ENCODE measurements at regions not wholly inside any gene's neighbourhood (a gene's known extent, or its start where the extent isn't known, plus 50 kb on each side); places are given as distances from the start of the nearest gene placed in this dataset.
A peak's percentile ranks its signal among the peaks of the same experiment; 100 is the strongest.

DNA sequence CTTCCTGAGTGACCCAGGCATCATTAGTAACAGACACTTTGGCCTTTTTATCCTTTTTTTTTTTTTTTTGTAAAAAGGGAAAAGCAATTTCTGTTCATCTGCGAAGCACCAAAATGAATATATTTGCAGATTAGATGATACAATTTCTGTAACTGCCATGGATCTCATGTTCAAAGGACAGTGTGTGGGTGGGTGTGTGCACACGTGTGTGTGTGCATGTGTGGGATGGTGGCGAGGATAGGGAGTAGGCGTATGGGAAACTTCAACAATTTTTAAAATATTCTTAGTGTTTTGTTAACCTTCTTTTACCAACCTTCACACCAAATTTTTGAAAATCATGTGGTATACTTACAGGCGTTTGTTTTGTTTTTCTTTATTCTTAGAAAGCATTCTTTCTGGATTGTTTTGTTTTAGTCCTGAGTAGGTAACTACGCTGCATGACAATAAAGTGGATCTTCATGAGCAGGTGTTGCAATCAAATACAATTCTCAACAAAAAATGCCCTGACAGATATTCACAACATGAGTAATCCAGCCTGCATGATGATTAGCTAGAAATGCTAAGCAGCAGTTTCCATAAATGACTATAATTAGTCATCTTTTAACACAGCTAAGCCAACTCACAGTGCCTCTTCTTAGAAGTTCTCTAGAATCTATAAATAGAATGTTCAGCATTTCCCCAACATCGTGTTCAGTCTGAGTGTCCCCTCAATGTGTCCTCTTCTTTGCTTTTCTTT lies 53.5 kb upstream of the RMDN2 start:
- DNase-seq (ENCODE audit: low read depth) = peak; percentile 94
- no peak overlapping the region for H3K4me3 ChIP-seq (ENCODE audit: low read length)
- TF ChIP-seq CTCF (IDR thresholded peaks at IDR 0.05; ENCODE audit: insufficient read depth, low read depth, low read length, missing control alignments) = no peak

GRCh38 chr2:37872192-37872750 lies 52.8 kb upstream of the RMDN2 start:
- no peak for TF ChIP-seq CTCF (IDR thresholded peaks at IDR 0.05; ENCODE audit: insufficient read depth, low read depth, low read length, missing control alignments)
- DNase-seq (ENCODE audit: low read depth) = no peak
- H3K4me3 ChIP-seq (ENCODE audit: low read length) = no peak overlapping the region

GRCh38 chr2:37873229-37873628 lies 51.9 kb upstream of the RMDN2 start:
- no peak overlapping the region for H3K4me3 ChIP-seq (ENCODE audit: low read length)
- TF ChIP-seq CTCF (IDR thresholded peaks at IDR 0.05; ENCODE audit: insufficient read depth, low read depth, low read length, missing control alignments) = no peak
- DNase-seq (ENCODE audit: low read depth) = no peak

- no peak for DNase-seq (ENCODE audit: low read depth)
- no peak for TF ChIP-seq CTCF (IDR thresholded peaks at IDR 0.05; ENCODE audit: insufficient read depth, low read depth, low read length, missing control alignments)
- H3K4me3 ChIP-seq (ENCODE audit: low read length) = no peak overlapping the region
Measured at GRCh38 chr2:37873749-37874330, 51.2 kb upstream of the RMDN2 start.

GRCh38 chr2:37874470-37874869 lies 50.6 kb upstream of the RMDN2 start:
- H3K4me3 ChIP-seq (ENCODE audit: low read length) = no peak overlapping the region
- no peak for TF ChIP-seq CTCF (IDR thresholded peaks at IDR 0.05; ENCODE audit: insufficient read depth, low read depth, low read length, missing control alignments)
- DNase-seq (ENCODE audit: low read depth) = no peak

Data from epithelial cell of esophagus (primary cell).